TTC549 (cell line): ENCODE measurements at regions not wholly inside any gene's neighbourhood (a gene's known extent, or its start where the extent isn't known, plus 50 kb on each side); places are given as distances from the start of the nearest gene placed in this dataset.
"Not testable (repeated sequence)": the region's sequence is repeated elsewhere in the genome, so short reads cannot be mapped to it uniquely, and the experiment has no call there.

ENCODE experiments used
- FAIRE-seq: peaks from 2 replicates; lab custom pipeline; 2012; peaks lifted over from hg19 to GRCh38; lab: Jason Lieb, UNC

- FAIRE-seq, result no peak
Observed at GRCh38 chr17:51389875-51390274, 129.5 kb downstream of the UTP18 start.

- no peak for FAIRE-seq
Observed at GRCh38 chr17:51391982-51392654, 131.8 kb downstream of the UTP18 start.

- no peak for FAIRE-seq
Observed at GRCh38 chr17:51395621-51396020, 135.3 kb downstream of the UTP18 start.

GRCh38 chr17:51397361-51398127, 137.2 kb downstream of the UTP18 start:
- FAIRE-seq, result no peak

- FAIRE-seq, result no peak
Observed at GRCh38 chr17:51398128-51398525, 137.8 kb downstream of the UTP18 start.

- no peak for FAIRE-seq
Observed at GRCh38 chr17:51398687-51399086, 138.3 kb downstream of the UTP18 start.

- FAIRE-seq, result no peak
Observed at GRCh38 chr17:51401279-51401678, 140.9 kb downstream of the UTP18 start.

GRCh38 chr17:51402899-51403298, 142.6 kb downstream of the UTP18 start:
- no peak for FAIRE-seq

- FAIRE-seq, result no peak
Observed at GRCh38 chr17:51407576-51407975, 147.2 kb downstream of the UTP18 start.

- no peak for FAIRE-seq
Observed at GRCh38 chr17:51419476-51419875, 159.1 kb downstream of the UTP18 start.

GRCh38 chr17:51421525-51421924, 161.2 kb downstream of the UTP18 start:
- FAIRE-seq, result no peak

GRCh38 chr17:51422634-51423033, 162.3 kb downstream of the UTP18 start:
- no peak for FAIRE-seq

- no peak for FAIRE-seq
Observed at GRCh38 chr17:51423421-51424160, 163.2 kb downstream of the UTP18 start.

GRCh38 chr17:51425773-51426172, 165.4 kb downstream of the UTP18 start:
- no peak for FAIRE-seq

GRCh38 chr17:51427323-51427811, 167.0 kb downstream of the UTP18 start:
- FAIRE-seq, result no peak

- no peak for FAIRE-seq
Observed at GRCh38 chr17:51427856-51428255, 167.5 kb downstream of the UTP18 start.

GRCh38 chr17:51428668-51429495, 168.5 kb downstream of the UTP18 start:
- no peak for FAIRE-seq

GRCh38 chr17:51429938-51430337, 169.6 kb downstream of the UTP18 start:
- not testable (repeated sequence) for FAIRE-seq

GRCh38 chr17:51430591-51430990, 170.2 kb downstream of the UTP18 start:
- FAIRE-seq, result no peak

- FAIRE-seq, result no peak
Observed at GRCh38 chr17:51434434-51435170, 174.3 kb downstream of the UTP18 start.

- no peak for FAIRE-seq
Observed at GRCh38 chr17:51435171-51435552, 174.8 kb downstream of the UTP18 start.
